Osteoblast (primary cell): ENCODE measurements at regions not wholly inside any gene's neighbourhood (a gene's known extent, or its start where the extent isn't known, plus 50 kb on each side); places are given as distances from the start of the nearest gene placed in this dataset.

Source experiments
- DNase-seq: peaks from one replicate; pipeline ENCODE4 v3.0.0; 2011; ENCODE audit warnings: low spot score, mixed read lengths; ENCODE audit not compliant: insufficient read length; ENCODE audit errors: missing footprints
- H2AFZ ChIP-seq: 2 replicates; pipeline ENCODE4 v1.6.0; 2011; ENCODE audit warnings: mild to moderate bottlenecking, low read length
- H3K27ac ChIP-seq: 2 replicates; pipeline ENCODE4 v1.5.1; 2011; ENCODE audit warnings: mild to moderate bottlenecking, low read depth, low read length, moderate library complexity
- H3K27me3 ChIP-seq: 2 replicates; pipeline ENCODE4 v1.6.0; 2012; ENCODE audit warnings: mild to moderate bottlenecking, control low read depth, inconsistent platforms, low read length, moderate library complexity; ENCODE audit not compliant: insufficient read depth
- H3K36me3 ChIP-seq: 2 replicates; pipeline ENCODE4 v1.5.1; 2011; ENCODE audit warnings: mild to moderate bottlenecking, low read length, control low read depth, moderate library complexity; ENCODE audit not compliant: insufficient read depth
- H3K4me1 ChIP-seq: 2 replicates; pipeline ENCODE4 v1.5.1; 2011; ENCODE audit warnings: mild to moderate bottlenecking, low read length, control low read depth, moderate library complexity; ENCODE audit not compliant: insufficient read depth
- H3K4me2 ChIP-seq: 2 replicates; pipeline ENCODE4 v1.6.0; 2011; ENCODE audit warnings: mild to moderate bottlenecking, low read length; ENCODE audit not compliant: insufficient read depth
- H3K4me3 ChIP-seq: fragments of 200-600 bp; sonication (generic); 3 replicates; pipeline ENCODE4 v1.5.1; 2012; ENCODE audit warnings: mild to moderate bottlenecking, low read length, inconsistent platforms; ENCODE audit not compliant: insufficient read depth
- H3K79me2 ChIP-seq: 2 replicates; pipeline ENCODE4 v1.6.0; 2012; ENCODE audit warnings: mild to moderate bottlenecking, low read length, control low read depth, inconsistent platforms; ENCODE audit not compliant: insufficient read depth
- H3K9me3 ChIP-seq: 2 replicates; pipeline ENCODE4 v1.5.1; 2011; ENCODE audit warnings: low read depth, low read length, control low read depth
- H4K20me1 ChIP-seq: 2 replicates; pipeline ENCODE4 v1.6.0; 2012; ENCODE audit warnings: mild to moderate bottlenecking, low read length, control low read depth; ENCODE audit not compliant: insufficient read depth
- CTCF ChIP-seq: IDR thresholded peaks from 2 replicates; pipeline ENCODE4 v1.5.1; 2011; ENCODE audit warnings: mild to moderate bottlenecking, low read depth, low read length, moderate library complexity; ENCODE audit errors: extremely low read depth

- Histone ChIP-seq H4K20me1 (no peaks in the 10 kb centered on the region), H3K27me3 (no peaks in the 10 kb centered on the region), H3K27ac (no peak overlapping the region), H3K36me3 (no peaks in the 10 kb centered on the region), H3K4me1 (no peaks in the 10 kb centered on the region), H2AFZ (no peak overlapping the region), H3K4me3 (no peak overlapping the region), H3K79me2 (no peaks in the 10 kb centered on the region), H3K9me3 (no peaks in the 10 kb centered on the region), H3K4me2 (no peak overlapping the region)
- DNase-seq: no peak
- TF ChIP-seq CTCF: no peak
Observed at GRCh38 chr5:61657686-61658085, 325.6 kb downstream of the ZSWIM6 start.

- Histone ChIP-seq H3K79me2 (no peaks in the 10 kb centered on the region), H3K9me3 (no peaks in the 10 kb centered on the region), H3K4me2 (no peak overlapping the region), H4K20me1 (no peaks in the 10 kb centered on the region), H3K36me3 (no peaks in the 10 kb centered on the region), H2AFZ (no peak overlapping the region), H3K4me3 (no peak overlapping the region), H3K27ac (no peak overlapping the region), H3K27me3 (no peaks in the 10 kb centered on the region), H3K4me1 (no peaks in the 10 kb centered on the region)
- peak; percentile 94 for TF ChIP-seq CTCF
- DNase-seq: peak; percentile 77
Observed at GRCh38 chr5:61658592-61659008, 326.5 kb downstream of the ZSWIM6 start.

GRCh38 chr5:61659221-61659696, 327.2 kb downstream of the ZSWIM6 start:
- Histone ChIP-seq H3K4me3 (no peak overlapping the region), H3K4me1 (no peaks in the 10 kb centered on the region), H3K27ac (no peak overlapping the region), H3K9me3 (no peaks in the 10 kb centered on the region), H3K36me3 (no peaks in the 10 kb centered on the region), H4K20me1 (no peaks in the 10 kb centered on the region), H2AFZ (no peak overlapping the region), H3K4me2 (no peak overlapping the region), H3K79me2 (no peaks in the 10 kb centered on the region), H3K27me3 (no peaks in the 10 kb centered on the region)
- TF ChIP-seq CTCF: no peak
- DNase-seq: no peak

GRCh38 chr5:61662670-61663069, 330.6 kb downstream of the ZSWIM6 start:
- no peak overlapping the region for H3K4me2 ChIP-seq
- no peaks in the 10 kb centered on the region for H3K9me3 ChIP-seq
- H3K4me3 ChIP-seq: no peak overlapping the region
- no peak overlapping the region for H3K27ac ChIP-seq
- H3K4me1 ChIP-seq: no peaks in the 10 kb centered on the region
- H3K79me2 ChIP-seq: no peaks in the 10 kb centered on the region
- no peaks in the 10 kb centered on the region for H4K20me1 ChIP-seq
- no peak for DNase-seq
- TF ChIP-seq CTCF: no peak
- H3K36me3 ChIP-seq: no peaks in the 10 kb centered on the region
- H3K27me3 ChIP-seq: peaks cover 10% of the 10 kb centered on the region
- H2AFZ ChIP-seq: no peak overlapping the region
